Body of pancreas (tissue), 4 donors: ENCODE measurements at regions not wholly inside any gene's neighbourhood (a gene's known extent, or its start where the extent isn't known, plus 50 kb on each side); places are given as distances from the start of the nearest gene placed in this dataset.

ENCODE experiments used
- ATAC-seq: fragments of 150-250 bp; one replicate; pipeline ENCODE4 v1.9.1; 2016
- DNase-seq, 4 donors: peaks; one replicate each; pipeline ENCODE4 v3.0.0-alpha.2; 2019
- H3K27ac ChIP-seq, 4 donors: fragments of 200-600 bp; sonication (generic); 1 replicate in 3 of 4; 2 replicates in 1 of 4; pipeline versions ENCODE4 v1.5.1 to v1.6.1; 2016 to 2019; ENCODE audit warnings: mild to moderate bottlenecking in 1 of 4, mixed read lengths in 1 of 4, moderate library complexity in 1 of 4
- H3K27me3 ChIP-seq, 2 donors: fragments of 200-600 bp; sonication (generic); one replicate each; pipeline ENCODE4 v1.6.0; 2016; ENCODE audit warnings: mild to moderate bottlenecking in 1 of 2
- H3K36me3 ChIP-seq, 2 donors: fragments of 200-600 bp; sonication (generic); replicated peaks in 1 of 2; 2 replicates each; pipeline ENCODE4 v1.5.1; 2016; ENCODE audit warnings: low read depth in 2 of 2; ENCODE audit not compliant: insufficient read depth in 1 of 2
- H3K4me1 ChIP-seq: fragments of 200-600 bp; sonication (generic); one replicate; pipeline ENCODE4 v1.6.0; 2016
- H3K4me3 ChIP-seq, 2 donors: fragments of 200-600 bp; sonication (generic); 1 replicate in 1 of 2; 2 replicates in 1 of 2; pipeline ENCODE4 v1.5.1; 2016 to 2019
- H3K9me3 ChIP-seq, 3 donors: fragments of 200-600 bp; sonication (generic); 1 replicate in 2 of 3; 2 replicates in 1 of 3; pipeline ENCODE4 v1.5.1; 2016
- CTCF ChIP-seq, 7 experiments: fragments of 450-650 bp in 4 of 7; fragments of 200-600 bp in 3 of 7; sonication (generic) in 3 of 7; IDR thresholded peaks; one replicate each; pipeline ENCODE4 v1.5.1; 2016 to 2019; ENCODE audit warnings: antibody characterized with exemption in 7 of 7
- POLR2A ChIP-seq, 3 donors: fragments of 450-650 bp; IDR thresholded peaks; one replicate each; pipeline ENCODE4 v1.6.1; 2016; ENCODE audit warnings: antibody characterized with exemption in 3 of 3, mild to moderate bottlenecking in 2 of 3
- WGBS, 2 donors: methylation state at CpG; one replicate each; pipeline ENCODE4 v1.1.5; 2017; 5-methylcytosine and 5-hydroxymethylcytosine counted together
- intact Hi-C: fragments of 100-400 bp; cut with DNase I; formaldehyde crosslinking; loops from one replicate; pipeline ENCODE4 v1.15.1; 2023

- ATAC-seq = no peak
These were observed 180.5 kb upstream of the TUT7 start for GRCh38 chr9:86534572-86535258.

GRCh38 chr9:86531971-86532640 is 177.9 kb upstream of the TUT7 start:
- DNase-seq (no peak), ATAC-seq (no peak)
- Histone ChIP-seq H3K27ac (no peak overlapping the region), H3K4me3 (no peak overlapping the region), H3K4me1 (peaks cover 3% of the 10 kb centered on the region), H3K36me3 (no peaks in the 10 kb centered on the region), H3K27me3 (no peaks in the 10 kb centered on the region), H3K9me3 (peaks cover 0 to 4% (median 0%) of the 10 kb centered on the region in 3 donors)
- TF ChIP-seq POLR2A (IDR thresholded peaks at IDR 0.05) (no peak), CTCF (IDR thresholded peaks at IDR 0.05) (no peak)
- intact Hi-C loops = no loop called here
- WGBS, 2 donors = 86 to 88% methylated on average over 4 of the region's 4 CpGs

More at GRCh38 chr9:86534572-86535258, 180.5 kb upstream of the TUT7 start:
- Histone ChIP-seq H3K27ac (no peak overlapping the region), H3K4me1 (peaks cover 3% of the 10 kb centered on the region), H3K4me3 (no peak overlapping the region), H3K27me3 (no peaks in the 10 kb centered on the region), H3K36me3 (no peaks in the 10 kb centered on the region), H3K9me3 (peaks cover 0 to 4% (median 0%) of the 10 kb centered on the region in 3 donors)
- DNase-seq = no peak
- WGBS, 2 donors = 65 to 70% methylated on average over 4 of the region's 4 CpGs
- TF ChIP-seq CTCF (IDR thresholded peaks at IDR 0.05) (no peak), POLR2A (IDR thresholded peaks at IDR 0.05) (no peak)
- intact Hi-C loops = no loop called here

GRCh38 chr9:86531273-86531970 is 177.2 kb upstream of the TUT7 start:
- peaks cover 0 to 1% (median 0%) of the 10 kb centered on the region in 3 donors for H3K9me3 ChIP-seq
- no peaks in the 10 kb centered on the region for H3K27me3 ChIP-seq
- H3K27ac ChIP-seq = no peak overlapping the region
- no peak for TF ChIP-seq CTCF (IDR thresholded peaks at IDR 0.05)
- no peaks in the 10 kb centered on the region for H3K36me3 ChIP-seq
- DNase-seq (no peak), ATAC-seq (no peak)
- no peak overlapping the region for H3K4me3 ChIP-seq
- intact Hi-C loops = no loop called here
- WGBS, 2 donors = 59 to 64% methylated on average over 6 of the region's 6 CpGs
- H3K4me1 ChIP-seq = peaks cover 3% of the 10 kb centered on the region

GRCh38 chr9:86529496-86530275 is 175.5 kb upstream of the TUT7 start:
- H3K4me1 ChIP-seq = peaks cover 3% of the 10 kb centered on the region
- no peak for TF ChIP-seq POLR2A (IDR thresholded peaks at IDR 0.05)
- no peak for TF ChIP-seq CTCF (IDR thresholded peaks at IDR 0.05)
- H3K36me3 ChIP-seq = no peaks in the 10 kb centered on the region
- H3K9me3 ChIP-seq = no peaks in the 10 kb centered on the region
- intact Hi-C loops = no loop called here
- H3K4me3 ChIP-seq = no peak overlapping the region
- ATAC-seq (peak; percentile 47), DNase-seq (no peak)
- H3K27me3 ChIP-seq = no peaks in the 10 kb centered on the region
- H3K27ac ChIP-seq = peak overlapping the region in 1 of 4 donors; percentile 19
- WGBS, 2 donors = 45 to 55% methylated on average over 4 of the region's 4 CpGs
